NB4 (cell line): ENCODE measurements at regions not wholly inside any gene's neighbourhood (a gene's known extent, or its start where the extent isn't known, plus 50 kb on each side); places are given as distances from the start of the nearest gene placed in this dataset.

Experiments
- DNase-seq: peaks from one replicate; pipeline ENCODE4 v3.0.0; 2010; ENCODE audit warnings: low read depth
- H3K4me3 ChIP-seq: one replicate; pipeline ENCODE4 v1.5.1; 2011; ENCODE audit warnings: mild to moderate bottlenecking, low read depth, low read length, moderate library complexity
- MAX ChIP-seq: IDR thresholded peaks from 2 replicates; pipeline ENCODE4 v1.6.1; 2011; ENCODE audit warnings: low read depth, low read length
- MYC ChIP-seq: IDR thresholded peaks from 2 replicates; pipeline ENCODE4 v1.6.1; 2011; ENCODE audit warnings: low read depth, low read length
- POLR2A ChIP-seq: IDR thresholded peaks from 2 replicates; pipeline ENCODE4 v1.6.1; 2011; ENCODE audit warnings: mild to moderate bottlenecking; ENCODE audit not compliant: insufficient read length; ENCODE audit errors: extremely low read depth
- TF ChIP-seq, protein P1 (sequence below): IDR thresholded peaks from one replicate; pipeline ENCODE4 v1.5.1; 2012; ENCODE audit warnings: low read depth, low read length

DNA sequence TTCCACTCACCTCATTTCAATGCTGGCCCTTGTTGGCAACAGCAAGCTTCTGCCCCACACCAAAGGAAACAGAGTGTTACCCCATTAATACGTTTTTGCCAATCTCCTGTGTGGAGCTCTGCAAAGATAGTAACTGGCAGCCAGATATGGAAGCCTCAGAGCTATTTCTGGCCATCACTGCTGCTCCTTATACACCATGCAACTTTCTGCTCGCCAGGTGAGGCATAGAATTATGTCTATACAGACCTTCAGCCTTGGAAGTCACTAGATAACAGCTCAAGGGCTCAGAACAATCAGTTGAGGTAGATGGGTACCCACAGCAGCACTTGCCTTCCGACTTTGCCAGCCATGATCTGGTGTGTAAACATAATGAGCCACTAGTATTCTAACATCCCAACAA is 214.8 kb upstream of the ALG10B start:
- H3K4me3 ChIP-seq: no peak overlapping the region
- TF ChIP-seq, protein P1, sequence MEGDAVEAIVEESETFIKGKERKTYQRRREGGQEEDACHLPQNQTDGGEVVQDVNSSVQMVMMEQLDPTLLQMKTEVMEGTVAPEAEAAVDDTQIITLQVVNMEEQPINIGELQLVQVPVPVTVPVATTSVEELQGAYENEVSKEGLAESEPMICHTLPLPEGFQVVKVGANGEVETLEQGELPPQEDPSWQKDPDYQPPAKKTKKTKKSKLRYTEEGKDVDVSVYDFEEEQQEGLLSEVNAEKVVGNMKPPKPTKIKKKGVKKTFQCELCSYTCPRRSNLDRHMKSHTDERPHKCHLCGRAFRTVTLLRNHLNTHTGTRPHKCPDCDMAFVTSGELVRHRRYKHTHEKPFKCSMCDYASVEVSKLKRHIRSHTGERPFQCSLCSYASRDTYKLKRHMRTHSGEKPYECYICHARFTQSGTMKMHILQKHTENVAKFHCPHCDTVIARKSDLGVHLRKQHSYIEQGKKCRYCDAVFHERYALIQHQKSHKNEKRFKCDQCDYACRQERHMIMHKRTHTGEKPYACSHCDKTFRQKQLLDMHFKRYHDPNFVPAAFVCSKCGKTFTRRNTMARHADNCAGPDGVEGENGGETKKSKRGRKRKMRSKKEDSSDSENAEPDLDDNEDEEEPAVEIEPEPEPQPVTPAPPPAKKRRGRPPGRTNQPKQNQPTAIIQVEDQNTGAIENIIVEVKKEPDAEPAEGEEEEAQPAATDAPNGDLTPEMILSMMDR: no peak
- TF ChIP-seq MYC (no peak), MAX (no peak), POLR2A (no peak)
- DNase-seq: no peak

- TF ChIP-seq MYC (no peak), MAX (no peak), POLR2A (no peak)
- TF ChIP-seq, protein P1: no peak
- no peak overlapping the region for H3K4me3 ChIP-seq
- no peak for DNase-seq
Measured at GRCh38 chr12:38102197-38102596, 214.4 kb upstream of the ALG10B start.

GRCh38 chr12:38110026-38110699 is 206.4 kb upstream of the ALG10B start:
- no peak for TF ChIP-seq MYC
- TF ChIP-seq, protein P1: no peak
- TF ChIP-seq POLR2A: no peak
- DNase-seq: no peak
- H3K4me3 ChIP-seq: no peak overlapping the region

GRCh38 chr12:38113991-38114390 is 202.6 kb upstream of the ALG10B start:
- TF ChIP-seq, protein P1: no peak
- TF ChIP-seq MAX (no peak), POLR2A (no peak), MYC (no peak)
- DNase-seq: no peak
- no peak overlapping the region for H3K4me3 ChIP-seq

- TF ChIP-seq POLR2A (no peak), MYC (no peak), MAX (no peak)
- TF ChIP-seq, protein P1: no peak
Measured at GRCh38 chr12:38116968-38117367, 199.6 kb upstream of the ALG10B start.

More at GRCh38 chr12:38116968-38117367, 199.6 kb upstream of the ALG10B start:
- DNase-seq: no peak
- H3K4me3 ChIP-seq: no peak overlapping the region
